ENCODE measurements at regions not wholly inside any gene's neighbourhood (a gene's known extent, or its start where the extent isn't known, plus 50 kb on each side); places are given as distances from the start of the nearest gene placed in this dataset.

DNA sequence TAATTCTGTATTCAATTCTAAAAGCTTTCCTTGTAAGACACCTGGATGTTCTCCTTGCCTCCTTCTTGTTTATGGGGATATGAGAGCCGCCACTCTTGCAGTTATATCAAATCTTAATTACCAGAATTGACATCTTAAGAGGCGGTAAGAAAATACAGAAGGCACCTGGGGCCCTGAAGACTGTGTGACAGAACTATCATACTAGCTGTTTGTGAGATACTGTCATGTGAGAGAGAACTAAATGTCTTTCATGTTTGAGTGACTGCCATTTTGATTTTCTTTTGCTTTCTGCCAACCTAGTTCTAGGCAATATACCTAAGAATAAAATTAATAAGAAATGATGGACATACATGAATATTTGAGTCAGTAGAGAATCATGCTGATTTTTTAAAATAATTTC, 340.2 kb upstream of the SMIM31 start:
- TF ChIP-seq, protein P1, sequence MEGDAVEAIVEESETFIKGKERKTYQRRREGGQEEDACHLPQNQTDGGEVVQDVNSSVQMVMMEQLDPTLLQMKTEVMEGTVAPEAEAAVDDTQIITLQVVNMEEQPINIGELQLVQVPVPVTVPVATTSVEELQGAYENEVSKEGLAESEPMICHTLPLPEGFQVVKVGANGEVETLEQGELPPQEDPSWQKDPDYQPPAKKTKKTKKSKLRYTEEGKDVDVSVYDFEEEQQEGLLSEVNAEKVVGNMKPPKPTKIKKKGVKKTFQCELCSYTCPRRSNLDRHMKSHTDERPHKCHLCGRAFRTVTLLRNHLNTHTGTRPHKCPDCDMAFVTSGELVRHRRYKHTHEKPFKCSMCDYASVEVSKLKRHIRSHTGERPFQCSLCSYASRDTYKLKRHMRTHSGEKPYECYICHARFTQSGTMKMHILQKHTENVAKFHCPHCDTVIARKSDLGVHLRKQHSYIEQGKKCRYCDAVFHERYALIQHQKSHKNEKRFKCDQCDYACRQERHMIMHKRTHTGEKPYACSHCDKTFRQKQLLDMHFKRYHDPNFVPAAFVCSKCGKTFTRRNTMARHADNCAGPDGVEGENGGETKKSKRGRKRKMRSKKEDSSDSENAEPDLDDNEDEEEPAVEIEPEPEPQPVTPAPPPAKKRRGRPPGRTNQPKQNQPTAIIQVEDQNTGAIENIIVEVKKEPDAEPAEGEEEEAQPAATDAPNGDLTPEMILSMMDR (IDR thresholded peaks at IDR 0.05): no peak
- no peak for TF ChIP-seq POLR2A (IDR thresholded peaks at IDR 0.05)
- no peak for ATAC-seq
- intact Hi-C loops (cut with DNase I): no loop called here
- Histone ChIP-seq H3K4me1 (no peaks in the 10 kb centered on the region), H3K9me3 (no peaks in the 10 kb centered on the region), H3K4me3 (no peak overlapping the region), H3K36me3 (replicated peaks in 1 of 2; ENCODE audit: insufficient read depth in 1 of 2, low read depth in 2 of 2) (no peaks in the 10 kb centered on the region), H3K27ac (no peak overlapping the region), H3K27me3 (no peaks in the 10 kb centered on the region)
- no peak for DNase-seq
- 39 to 48% methylated on average over 2 of the region's 2 CpGs for WGBS, 2 donors

DNA sequence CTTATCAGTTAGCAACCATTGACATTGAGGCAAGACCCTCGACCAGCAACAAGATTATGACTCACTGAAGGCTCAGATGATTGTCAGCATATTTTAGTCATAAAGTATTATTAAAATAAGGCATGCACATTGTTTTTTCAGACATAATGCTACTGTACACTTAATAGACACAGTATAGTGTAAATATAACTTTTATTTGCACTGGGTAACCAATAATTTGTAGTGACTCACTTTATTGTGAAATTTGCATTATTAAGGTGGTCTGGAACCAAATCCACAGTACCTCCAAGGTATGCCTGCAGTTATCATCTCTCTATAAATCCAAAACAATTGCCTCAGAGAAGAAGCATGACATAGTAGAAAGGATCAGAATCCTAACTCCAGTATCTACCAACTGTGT, 330.1 kb upstream of the SMIM31 start:
- DNase-seq: no peak
- intact Hi-C loops (cut with DNase I): no loop called here
- H3K27me3 ChIP-seq: no peaks in the 10 kb centered on the region

DNA sequence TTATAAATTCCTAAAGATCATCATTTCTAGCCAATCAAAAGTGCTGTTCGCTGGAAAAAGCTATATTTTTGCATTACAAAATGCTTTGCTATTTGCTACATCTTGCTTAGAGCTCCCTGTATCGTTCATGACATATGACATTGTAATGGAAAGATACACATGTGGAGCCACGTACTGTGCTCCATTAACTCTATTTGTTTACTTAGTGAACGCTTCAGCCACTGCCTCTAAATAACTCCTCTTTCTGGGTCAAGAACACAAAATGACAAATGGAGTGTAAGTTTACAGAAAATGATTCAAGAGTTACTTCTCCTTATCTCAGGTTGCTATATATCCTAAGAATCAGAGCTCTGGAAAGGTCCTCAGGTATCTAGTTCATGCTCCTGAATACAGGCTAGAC, 329.1 kb upstream of the SMIM31 start:
- 17 to 19% methylated on average over 4 of the region's 4 CpGs for WGBS, 2 donors
- H3K4me3 ChIP-seq: no peak overlapping the region
- no peaks in the 10 kb centered on the region for H3K9me3 ChIP-seq
- no peaks in the 10 kb centered on the region for H3K4me1 ChIP-seq
- ATAC-seq: no peak
- H3K27ac ChIP-seq: no peak overlapping the region
- DNase-seq: no peak
- H3K27me3 ChIP-seq: no peaks in the 10 kb centered on the region
- intact Hi-C loops (cut with DNase I): no loop called here
- TF ChIP-seq, protein P1 (IDR thresholded peaks at IDR 0.05): no peak
- no peak for TF ChIP-seq POLR2A (IDR thresholded peaks at IDR 0.05)
- H3K36me3 ChIP-seq (replicated peaks in 1 of 2; ENCODE audit: insufficient read depth in 1 of 2, low read depth in 2 of 2): no peaks in the 10 kb centered on the region

More for the DNA sequence above, 330.1 kb upstream of the SMIM31 start:
- Histone ChIP-seq H3K9me3 (no peaks in the 10 kb centered on the region), H3K4me1 (no peaks in the 10 kb centered on the region), H3K36me3 (replicated peaks in 1 of 2; ENCODE audit: insufficient read depth in 1 of 2, low read depth in 2 of 2) (no peaks in the 10 kb centered on the region), H3K27ac (no peak overlapping the region), H3K4me3 (no peak overlapping the region)
- TF ChIP-seq, protein P1 (IDR thresholded peaks at IDR 0.05): no peak
- TF ChIP-seq POLR2A (IDR thresholded peaks at IDR 0.05): no peak
- 24 to 26% methylated on average over 1 of the region's 1 CpG for WGBS, 2 donors
- no peak for ATAC-seq

DNA sequence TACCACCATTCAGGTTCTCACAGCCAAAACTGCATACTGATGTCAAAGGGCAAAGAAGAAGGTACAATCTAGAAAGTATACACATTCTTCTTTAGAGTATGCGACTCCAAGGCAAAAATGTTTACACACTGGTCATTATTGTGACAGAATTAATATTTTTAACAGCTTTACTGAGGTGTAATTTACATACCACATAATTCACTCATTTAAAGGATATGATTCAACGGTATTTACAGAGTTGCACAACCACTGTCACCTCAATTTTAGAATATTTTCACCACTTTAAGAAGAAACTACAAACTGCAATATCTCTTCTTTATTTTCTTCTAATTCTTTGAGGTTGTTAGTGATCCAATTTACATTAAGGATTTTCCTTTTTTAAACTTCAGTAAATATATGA, 325.4 kb upstream of the SMIM31 start:
- ATAC-seq (no peak), DNase-seq (no peak)
- H3K4me1 ChIP-seq: no peaks in the 10 kb centered on the region
- H3K27me3 ChIP-seq: no peaks in the 10 kb centered on the region
- H3K9me3 ChIP-seq: no peaks in the 10 kb centered on the region
- H3K4me3 ChIP-seq: no peak overlapping the region
- intact Hi-C loops (cut with DNase I): no loop called here
- 46 to 55% methylated on average over 2 of the region's 2 CpGs for WGBS, 2 donors
- no peaks in the 10 kb centered on the region for H3K36me3 ChIP-seq (replicated peaks in 1 of 2; ENCODE audit: insufficient read depth in 1 of 2, low read depth in 2 of 2)
- TF ChIP-seq, protein P1 (IDR thresholded peaks at IDR 0.05): no peak
- TF ChIP-seq POLR2A (IDR thresholded peaks at IDR 0.05): no peak
- no peak overlapping the region for H3K27ac ChIP-seq

DNA sequence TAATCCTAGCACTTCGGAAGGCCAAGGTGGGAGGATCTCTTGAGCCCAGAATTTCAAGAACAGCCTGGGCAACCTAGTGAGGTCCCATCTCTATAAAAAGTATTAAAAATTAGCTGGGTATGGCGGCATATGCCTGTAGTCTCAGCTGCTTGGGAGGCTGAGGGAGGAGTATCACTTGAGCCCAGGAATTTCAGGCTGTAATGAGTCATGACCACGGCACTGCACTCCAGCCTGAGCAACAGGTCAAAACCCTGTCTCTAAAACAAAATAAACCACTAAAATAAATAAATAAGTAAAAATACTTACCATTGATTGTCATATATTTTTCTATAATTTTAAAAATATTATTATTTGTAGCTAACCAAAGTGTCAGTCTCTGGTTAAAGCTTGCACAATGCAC, 315.6 kb upstream of the SMIM31 start:
- H3K4me3 ChIP-seq: no peak overlapping the region
- ATAC-seq: no peak
- TF ChIP-seq POLR2A (IDR thresholded peaks at IDR 0.05): no peak
- TF ChIP-seq, protein P1 (IDR thresholded peaks at IDR 0.05): no peak
- H3K4me1 ChIP-seq: no peaks in the 10 kb centered on the region
- H3K27ac ChIP-seq: no peak overlapping the region
- H3K27me3 ChIP-seq: no peaks in the 10 kb centered on the region
- no peak for DNase-seq
- 42 to 57% methylated on average over 3 of the region's 3 CpGs for WGBS, 2 donors
- intact Hi-C loops (cut with DNase I): no loop called here
- H3K9me3 ChIP-seq: no peaks in the 10 kb centered on the region
- no peaks in the 10 kb centered on the region for H3K36me3 ChIP-seq (replicated peaks in 1 of 2; ENCODE audit: insufficient read depth in 1 of 2, low read depth in 2 of 2)

Measured in body of pancreas (tissue), 4 donors.